ENCODE measurements at regions not wholly inside any gene's neighbourhood (a gene's known extent, or its start where the extent isn't known, plus 50 kb on each side); places are given as distances from the start of the nearest gene placed in this dataset.

DNA sequence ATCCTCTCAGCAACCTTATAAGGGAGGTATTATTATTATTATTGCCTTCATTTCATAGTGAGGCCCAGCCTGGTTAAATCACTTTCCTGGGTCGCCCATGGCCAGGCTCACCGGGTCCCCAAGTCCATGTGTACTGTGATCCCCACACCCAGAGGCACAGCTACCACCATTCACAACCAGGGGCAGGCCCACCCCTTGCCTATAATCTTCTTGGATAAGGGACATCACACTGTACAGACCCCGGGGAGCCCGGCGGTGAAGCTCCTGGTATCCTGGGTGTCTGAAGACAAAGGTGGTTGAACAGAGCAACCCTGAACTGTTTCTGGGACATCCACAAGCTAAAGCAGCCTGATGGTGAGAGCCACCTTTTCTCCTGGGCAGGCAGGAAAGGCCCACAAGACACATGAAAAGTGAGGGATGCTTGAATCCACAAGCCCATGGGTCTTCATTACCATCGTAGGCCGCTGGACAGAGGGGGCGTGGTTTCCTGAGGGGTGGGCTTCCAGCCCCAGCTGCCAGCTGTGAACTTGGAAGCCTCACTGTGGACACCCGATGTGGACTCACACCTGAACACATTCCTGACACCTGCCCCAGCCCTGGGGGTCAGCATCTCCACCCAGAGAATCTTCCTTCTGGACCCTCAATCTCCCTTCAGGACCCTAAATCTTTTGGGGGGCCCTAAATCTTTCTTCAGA, 185.5 kb upstream of the PMEPA1 start:
- FAIRE-seq (no peak), DNase-seq (ENCODE audit: low read depth in 1 of 2, low spot score in 1 of 2) (no peak), ATAC-seq (no peak)
- ChIA-PET CTCF (no interaction called here), POLR2A (no interaction called here)
- 0 out of 3 replicates have a peak, but pooled peaks cover 4% of the 10 kb centered on the region for H3K4me1 ChIP-seq
- no peak overlapping the region; a peak in 1 of 6 replicates for H3K27ac ChIP-seq
- no peak overlapping the region for H3K4me3 ChIP-seq
- H3K4me2 ChIP-seq = no peak overlapping the region
- no peaks in the 10 kb centered on the region for H3K9me3 ChIP-seq
- no peak for TF ChIP-seq KDM5A (IDR thresholded peaks at IDR 0.05)
- TF ChIP-seq HDAC2 (IDR thresholded peaks at IDR 0.05) = no peak
- no peak for TF ChIP-seq CEBPB (IDR thresholded peaks at IDR 0.05)
- no peak for TF ChIP-seq HOXB13 (CRISPR knock-in tag; IDR thresholded peaks at IDR 0.05; ENCODE audit: low read depth)
- 86% methylated on average over 9 of the region's 9 CpGs for WGBS (ENCODE audit: missing lambda C conversion rate)

DNA sequence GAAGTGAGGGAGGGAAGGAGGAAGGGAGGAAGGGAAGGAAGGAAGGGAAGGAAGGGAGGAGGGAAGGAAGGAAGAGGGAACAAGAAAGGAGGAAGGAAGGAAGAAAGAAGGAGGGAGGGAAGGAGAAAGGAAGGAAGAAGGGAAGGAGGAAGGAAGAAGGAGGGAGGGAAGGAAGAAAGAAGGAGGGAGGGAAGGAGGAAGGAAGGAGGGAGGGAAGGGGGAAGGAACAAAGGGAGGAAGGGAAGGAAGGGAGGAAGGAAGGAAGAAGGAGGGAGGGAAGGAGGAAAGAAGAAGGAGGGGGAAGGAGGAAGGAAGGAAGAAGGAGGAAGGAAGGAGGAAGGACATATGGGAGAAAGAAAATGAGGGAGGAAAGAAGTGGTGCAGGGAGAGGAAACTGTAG, 184.7 kb upstream of the PMEPA1 start:
- no peak for TF ChIP-seq POLR2A (IDR thresholded peaks at IDR 0.05; ENCODE audit: low read length)
- no peak for TF ChIP-seq ESRRA (IDR thresholded peaks at IDR 0.05; ENCODE audit: borderline replicate concordance, low read length)
- TF ChIP-seq PHF8 (IDR thresholded peaks at IDR 0.05; ENCODE audit: borderline replicate concordance, low read depth) = no peak
- no peak for TF ChIP-seq JUNB (IDR thresholded peaks at IDR 0.05)
- TF ChIP-seq RCOR1 (IDR thresholded peaks at IDR 0.05; ENCODE audit: low read depth, low read length) = no peak
- TF ChIP-seq NFE2L2 (conservative IDR thresholded peaks at IDR 0.05; ENCODE audit: low read length) = no peak
- no peak for TF ChIP-seq GATA3 (IDR thresholded peaks at IDR 0.05; ENCODE audit: borderline replicate concordance)
- Histone ChIP-seq H3K9me3 (no peaks in the 10 kb centered on the region), H3K27ac (no peak overlapping the region), H3K4me3 (no peak overlapping the region), H3K4me1 (0 out of 3 replicates have a peak, but pooled peaks cover 4% of the 10 kb centered on the region), H3K4me2 (no peak overlapping the region)
- POLR2A ChIA-PET = no interaction called here
- DNase-seq (ENCODE audit: low read depth in 1 of 2, low spot score in 1 of 2) = no peak
- ATAC-seq = no peak
- FAIRE-seq = no peak
- CTCF ChIA-PET = interaction anchor here (1.5 kb wide), 1 partner anchor 9 kb away, joined by 3 read pairs; no protein-coding TSS in a partner anchor

DNA sequence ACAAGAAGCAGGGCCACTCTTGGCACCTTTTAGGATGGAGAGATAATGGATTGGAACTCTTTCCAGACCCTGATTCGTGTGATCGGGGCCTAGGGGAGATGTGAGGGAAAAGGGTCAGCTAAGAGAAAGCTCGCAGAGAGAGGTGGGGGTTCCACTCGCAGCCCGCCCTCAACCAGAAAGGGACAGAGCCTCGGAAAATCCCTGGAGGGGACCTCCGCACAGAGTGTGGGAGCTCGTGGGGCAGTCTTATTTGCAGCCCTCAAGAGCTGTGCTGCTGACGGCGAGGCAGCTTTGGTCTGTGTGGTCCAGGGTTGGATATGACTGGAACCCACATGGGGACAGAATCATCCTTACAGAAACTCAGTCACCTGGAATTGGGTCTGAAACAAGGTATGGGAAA, 184.3 kb upstream of the PMEPA1 start:
- ChIA-PET POLR2A (no interaction called here), CTCF (interaction anchor here (0.8 to 1.5 kb wide), 2 partner anchors 9 to 12 kb away, joined by 3 read pairs; no protein-coding TSS in a partner anchor)
- H3K4me3 ChIP-seq = no peak overlapping the region
- no peak for ATAC-seq
- no peak overlapping the region for H3K27ac ChIP-seq
- DNase-seq (ENCODE audit: low read depth in 1 of 2, low spot score in 1 of 2) = no peak
- no peak for FAIRE-seq
- 70% methylated on average over 10 of the region's 10 CpGs for WGBS (ENCODE audit: missing lambda C conversion rate)
- no peaks in the 10 kb centered on the region for H3K9me3 ChIP-seq
- H3K4me1 ChIP-seq = 0 out of 3 replicates have a peak, but pooled peaks cover 4% of the 10 kb centered on the region
- H3K4me2 ChIP-seq = no peak overlapping the region
- no peak for TF ChIP-seq HEYL (CRISPR knock-in tag; IDR thresholded peaks at IDR 0.05)
- no peak for TF ChIP-seq ZC3H11A (IDR thresholded peaks at IDR 0.05)
- no peak for TF ChIP-seq KDM5A (IDR thresholded peaks at IDR 0.05)
- no peak for TF ChIP-seq ZFP36 (IDR thresholded peaks at IDR 0.05; ENCODE audit: borderline replicate concordance, partially characterized antibody)
- TF ChIP-seq FOXS1 (CRISPR knock-in tag; IDR thresholded peaks at IDR 0.05) = no peak
- TF ChIP-seq JUNB (IDR thresholded peaks at IDR 0.05) = no peak
- TF ChIP-seq, protein P1, sequence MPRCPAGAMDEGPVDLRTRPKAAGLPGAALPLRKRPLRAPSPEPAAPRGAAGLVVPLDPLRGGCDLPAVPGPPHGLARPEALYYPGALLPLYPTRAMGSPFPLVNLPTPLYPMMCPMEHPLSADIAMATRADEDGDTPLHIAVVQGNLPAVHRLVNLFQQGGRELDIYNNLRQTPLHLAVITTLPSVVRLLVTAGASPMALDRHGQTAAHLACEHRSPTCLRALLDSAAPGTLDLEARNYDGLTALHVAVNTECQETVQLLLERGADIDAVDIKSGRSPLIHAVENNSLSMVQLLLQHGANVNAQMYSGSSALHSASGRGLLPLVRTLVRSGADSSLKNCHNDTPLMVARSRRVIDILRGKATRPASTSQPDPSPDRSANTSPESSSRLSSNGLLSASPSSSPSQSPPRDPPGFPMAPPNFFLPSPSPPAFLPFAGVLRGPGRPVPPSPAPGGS (IDR thresholded peaks at IDR 0.05) = no peak
- TF ChIP-seq FOSB (CRISPR knock-in tag; IDR thresholded peaks at IDR 0.05) = no peak
- TF ChIP-seq EP300 (IDR thresholded peaks at IDR 0.05) = no peak
- no peak for TF ChIP-seq RARB (CRISPR knock-in tag; IDR thresholded peaks at IDR 0.05)
- TF ChIP-seq CHD2 (IDR thresholded peaks at IDR 0.05; ENCODE audit: low read length, partially characterized antibody) = no peak
- no peak for TF ChIP-seq CBX2 (IDR thresholded peaks at IDR 0.05; ENCODE audit: borderline replicate concordance, low read depth)

Measured in A549 (cell line).